A673 (cell line): ENCODE measurements at regions not wholly inside any gene's neighbourhood (a gene's known extent, or its start where the extent isn't known, plus 50 kb on each side); places are given as distances from the start of the nearest gene placed in this dataset.

ENCODE experiments used
- EZH2 ChIP-seq: fragments of 200-600 bp; sonication (generic); IDR thresholded peaks from 2 replicates; pipeline ENCODE4 v1.6.1; 2017; ENCODE audit warnings: borderline replicate concordance, low read depth, mild to moderate bottlenecking, mixed read lengths, antibody characterized with exemption, low read length; ENCODE audit not compliant: poor library complexity, severe bottlenecking
- TF ChIP-seq, protein P1 (sequence below): fragments of 300-800, 200-600 bp; sonication (generic); conservative IDR thresholded peaks from 2 replicates; pipeline ENCODE4 v1.5.1; 2017; ENCODE audit warnings: low read depth, mild to moderate bottlenecking, antibody characterized with exemption, low read length, moderate library complexity, mixed read lengths

DNA sequence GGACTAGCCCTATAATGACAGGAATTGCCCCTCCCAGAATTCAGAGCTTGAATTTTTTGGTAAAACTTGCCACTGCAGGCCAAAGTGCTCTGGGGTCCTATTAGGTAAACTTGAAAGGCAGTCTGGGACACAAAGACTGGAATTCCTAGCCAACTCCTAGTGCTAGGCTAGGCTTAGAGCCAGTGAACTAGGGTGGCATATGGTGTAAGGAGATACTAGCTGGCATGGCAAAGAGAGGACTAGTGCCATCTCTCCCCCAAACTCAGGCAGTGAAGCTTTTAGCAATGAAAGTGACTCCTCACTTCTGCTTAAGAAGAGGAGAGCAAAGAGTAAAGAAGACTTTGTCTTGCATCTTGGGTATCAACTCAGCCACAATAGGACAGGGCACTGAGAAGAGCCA is 410.5 kb upstream of the CNTNAP5 start:
- TF ChIP-seq, protein P1, sequence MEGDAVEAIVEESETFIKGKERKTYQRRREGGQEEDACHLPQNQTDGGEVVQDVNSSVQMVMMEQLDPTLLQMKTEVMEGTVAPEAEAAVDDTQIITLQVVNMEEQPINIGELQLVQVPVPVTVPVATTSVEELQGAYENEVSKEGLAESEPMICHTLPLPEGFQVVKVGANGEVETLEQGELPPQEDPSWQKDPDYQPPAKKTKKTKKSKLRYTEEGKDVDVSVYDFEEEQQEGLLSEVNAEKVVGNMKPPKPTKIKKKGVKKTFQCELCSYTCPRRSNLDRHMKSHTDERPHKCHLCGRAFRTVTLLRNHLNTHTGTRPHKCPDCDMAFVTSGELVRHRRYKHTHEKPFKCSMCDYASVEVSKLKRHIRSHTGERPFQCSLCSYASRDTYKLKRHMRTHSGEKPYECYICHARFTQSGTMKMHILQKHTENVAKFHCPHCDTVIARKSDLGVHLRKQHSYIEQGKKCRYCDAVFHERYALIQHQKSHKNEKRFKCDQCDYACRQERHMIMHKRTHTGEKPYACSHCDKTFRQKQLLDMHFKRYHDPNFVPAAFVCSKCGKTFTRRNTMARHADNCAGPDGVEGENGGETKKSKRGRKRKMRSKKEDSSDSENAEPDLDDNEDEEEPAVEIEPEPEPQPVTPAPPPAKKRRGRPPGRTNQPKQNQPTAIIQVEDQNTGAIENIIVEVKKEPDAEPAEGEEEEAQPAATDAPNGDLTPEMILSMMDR: no peak
- no peak for TF ChIP-seq EZH2
